Lower lobe of right lung (tissue), 2 donors: ENCODE measurements at regions not wholly inside any gene's neighbourhood (a gene's known extent, or its start where the extent isn't known, plus 50 kb on each side); places are given as distances from the start of the nearest gene placed in this dataset.

Source experiments
- ATAC-seq, 2 donors: fragments of 200-7000 bp; cut with Tn5 transposase; one replicate each; pipeline ENCODE4 v1.9.1; 2020 to 2022; ENCODE audit warnings: mild to moderate bottlenecking in 2 of 2, moderate library complexity in 2 of 2
- DNase-seq: peaks from one replicate; pipeline ENCODE4 v3.0.0-alpha.2; 2020
- H3K27ac ChIP-seq: fragments of 200-600 bp; one replicate; pipeline ENCODE4 v1.8.0; 2022
- H3K27me3 ChIP-seq: fragments of 200-600 bp; one replicate; pipeline ENCODE4 v1.8.0; 2022; ENCODE audit warnings: low read depth
- H3K36me3 ChIP-seq: fragments of 200-600 bp; one replicate; pipeline ENCODE4 v1.8.0; 2022; ENCODE audit warnings: mild to moderate bottlenecking
- H3K4me1 ChIP-seq: fragments of 200-600 bp; one replicate; pipeline ENCODE4 v1.8.0; 2022
- H3K4me3 ChIP-seq: fragments of 200-600 bp; one replicate; pipeline ENCODE4 v1.8.0; 2022; ENCODE audit warnings: mild to moderate bottlenecking
- H3K9me3 ChIP-seq: fragments of 200-600 bp; one replicate; pipeline ENCODE4 v1.8.0; 2022
- intact Hi-C: fragments of 100-400 bp; cut with DNase I; formaldehyde crosslinking; loops from one replicate; pipeline ENCODE4 v1.11.0; 2022
- TF ChIP-seq, protein P1 (sequence below): fragments of 200-600 bp; IDR thresholded peaks from one replicate; pipeline ENCODE4 v1.8.0; 2022; ENCODE audit warnings: antibody characterized with exemption, mild to moderate bottlenecking
- donor health status: DM: no; HTN: yes; CAD: no; lungs with severe emphysema.

DNA sequence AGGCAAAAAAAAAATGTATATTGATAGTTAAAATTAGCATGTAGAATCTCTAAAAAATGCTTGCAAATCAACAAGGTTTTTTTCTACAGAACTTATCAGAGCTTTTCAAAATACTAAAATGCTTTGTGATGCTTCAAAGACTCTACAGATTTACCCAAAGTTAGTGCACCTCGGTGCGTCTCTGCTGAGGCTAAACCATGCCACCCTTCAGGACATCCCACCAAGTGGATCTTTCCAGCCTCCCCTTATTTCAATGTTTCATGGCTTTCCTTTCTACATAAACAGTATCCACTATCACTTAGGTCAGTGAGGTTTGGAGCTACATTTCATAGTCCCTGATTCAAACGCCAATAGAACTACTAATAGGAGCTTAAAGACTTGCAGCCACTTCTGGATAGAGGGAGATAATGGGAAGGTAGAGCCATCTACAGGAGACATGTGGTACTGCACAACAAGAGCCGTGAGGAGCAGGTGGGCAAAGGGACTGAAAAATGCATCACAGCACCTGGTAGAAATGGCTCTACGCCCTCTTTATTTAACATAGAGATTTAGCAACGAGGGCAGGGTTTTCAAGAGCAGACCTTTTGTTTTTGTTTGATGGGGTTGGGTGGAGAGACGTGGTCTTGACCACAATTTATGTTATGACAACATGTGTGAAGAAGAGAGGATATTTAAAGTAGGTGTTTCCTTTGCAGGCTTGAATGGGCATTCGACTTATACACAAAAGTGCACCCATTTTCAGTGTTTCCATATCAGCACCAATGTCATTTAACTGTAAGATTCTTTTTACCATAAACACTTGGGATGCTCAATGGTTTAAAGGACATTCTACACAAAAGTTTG is 56.1 kb upstream of the SLC35G4 start:
- Histone ChIP-seq H3K9me3 (no peaks in the 10 kb centered on the region), H3K27me3 (no peaks in the 10 kb centered on the region), H3K4me3 (no peak overlapping the region), H3K27ac (no peak overlapping the region), H3K36me3 (no peaks in the 10 kb centered on the region), H3K4me1 (no peaks in the 10 kb centered on the region)
- DNase-seq, result no peak
- ATAC-seq, result peak; percentile 69 to 77
- TF ChIP-seq, protein P1, sequence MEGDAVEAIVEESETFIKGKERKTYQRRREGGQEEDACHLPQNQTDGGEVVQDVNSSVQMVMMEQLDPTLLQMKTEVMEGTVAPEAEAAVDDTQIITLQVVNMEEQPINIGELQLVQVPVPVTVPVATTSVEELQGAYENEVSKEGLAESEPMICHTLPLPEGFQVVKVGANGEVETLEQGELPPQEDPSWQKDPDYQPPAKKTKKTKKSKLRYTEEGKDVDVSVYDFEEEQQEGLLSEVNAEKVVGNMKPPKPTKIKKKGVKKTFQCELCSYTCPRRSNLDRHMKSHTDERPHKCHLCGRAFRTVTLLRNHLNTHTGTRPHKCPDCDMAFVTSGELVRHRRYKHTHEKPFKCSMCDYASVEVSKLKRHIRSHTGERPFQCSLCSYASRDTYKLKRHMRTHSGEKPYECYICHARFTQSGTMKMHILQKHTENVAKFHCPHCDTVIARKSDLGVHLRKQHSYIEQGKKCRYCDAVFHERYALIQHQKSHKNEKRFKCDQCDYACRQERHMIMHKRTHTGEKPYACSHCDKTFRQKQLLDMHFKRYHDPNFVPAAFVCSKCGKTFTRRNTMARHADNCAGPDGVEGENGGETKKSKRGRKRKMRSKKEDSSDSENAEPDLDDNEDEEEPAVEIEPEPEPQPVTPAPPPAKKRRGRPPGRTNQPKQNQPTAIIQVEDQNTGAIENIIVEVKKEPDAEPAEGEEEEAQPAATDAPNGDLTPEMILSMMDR, result peak; percentile 84
- intact Hi-C loops, result no loop called here

DNA sequence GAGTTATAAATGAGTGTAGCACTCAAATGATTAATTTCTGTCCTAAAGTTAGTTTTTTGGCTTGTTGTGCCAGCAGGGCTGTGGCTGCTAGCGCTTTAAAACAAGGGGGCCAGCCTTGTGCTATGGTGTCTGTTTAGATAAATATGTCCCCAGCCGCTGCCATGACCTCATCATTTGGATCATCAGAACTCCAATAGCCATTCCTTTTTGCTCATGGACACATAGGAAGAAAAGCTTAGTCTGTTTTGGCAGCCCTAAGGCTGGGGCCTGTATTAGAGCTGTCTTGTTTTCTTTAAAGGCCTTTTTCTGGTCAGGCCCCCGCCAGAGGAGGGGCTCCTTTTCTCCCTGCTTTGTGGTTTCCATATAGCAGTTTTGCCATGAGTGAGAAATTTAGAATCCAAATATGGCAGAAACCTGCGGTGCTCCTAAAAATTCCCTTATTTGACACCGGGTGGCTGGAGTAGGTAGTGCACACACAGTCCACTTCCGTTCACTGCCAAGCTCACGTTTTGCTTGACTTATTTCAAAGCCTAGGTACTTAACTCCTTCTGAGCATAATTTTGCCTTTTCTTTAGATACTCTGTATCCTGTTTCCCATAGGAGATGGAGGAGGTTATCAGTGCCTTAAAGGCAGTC is 60.4 kb upstream of the SLC35G4 start:
- TF ChIP-seq, protein P1, result no peak
- DNase-seq, result no peak
- no peak for ATAC-seq
- H3K4me1 ChIP-seq, result no peaks in the 10 kb centered on the region
- no peak overlapping the region for H3K4me3 ChIP-seq
- intact Hi-C loops, result no loop called here
- no peak overlapping the region for H3K27ac ChIP-seq
- no peaks in the 10 kb centered on the region for H3K27me3 ChIP-seq
- no peaks in the 10 kb centered on the region for H3K36me3 ChIP-seq
- peaks cover 10% of the 10 kb centered on the region for H3K9me3 ChIP-seq

DNA sequence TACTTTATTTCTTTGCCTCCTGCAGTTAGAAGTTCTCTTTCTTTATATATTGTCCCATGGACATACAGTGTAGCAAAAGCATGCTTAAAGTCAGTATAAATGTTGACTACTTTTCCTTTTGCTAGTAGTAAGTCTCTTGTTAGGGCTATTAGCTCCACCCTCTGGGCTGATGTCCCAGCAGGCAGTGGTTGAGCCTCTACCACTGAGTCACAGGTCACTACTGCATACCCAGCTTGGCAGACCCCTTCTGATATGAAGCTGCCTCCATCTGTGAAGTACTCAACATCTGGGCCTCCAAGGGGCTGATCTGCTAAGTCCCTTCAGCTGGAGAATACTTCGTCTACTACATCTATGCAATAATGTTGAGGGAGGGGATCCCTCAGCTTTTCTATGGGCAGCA is 61.0 kb upstream of the SLC35G4 start:
- Histone ChIP-seq H3K4me1 (no peaks in the 10 kb centered on the region), H3K36me3 (no peaks in the 10 kb centered on the region), H3K27me3 (no peaks in the 10 kb centered on the region), H3K9me3 (peaks cover 16% of the 10 kb centered on the region), H3K27ac (no peak overlapping the region), H3K4me3 (no peak overlapping the region)
- DNase-seq, result no peak
- ATAC-seq, result no peak
- TF ChIP-seq, protein P1, result no peak
- intact Hi-C loops, result no loop called here

DNA sequence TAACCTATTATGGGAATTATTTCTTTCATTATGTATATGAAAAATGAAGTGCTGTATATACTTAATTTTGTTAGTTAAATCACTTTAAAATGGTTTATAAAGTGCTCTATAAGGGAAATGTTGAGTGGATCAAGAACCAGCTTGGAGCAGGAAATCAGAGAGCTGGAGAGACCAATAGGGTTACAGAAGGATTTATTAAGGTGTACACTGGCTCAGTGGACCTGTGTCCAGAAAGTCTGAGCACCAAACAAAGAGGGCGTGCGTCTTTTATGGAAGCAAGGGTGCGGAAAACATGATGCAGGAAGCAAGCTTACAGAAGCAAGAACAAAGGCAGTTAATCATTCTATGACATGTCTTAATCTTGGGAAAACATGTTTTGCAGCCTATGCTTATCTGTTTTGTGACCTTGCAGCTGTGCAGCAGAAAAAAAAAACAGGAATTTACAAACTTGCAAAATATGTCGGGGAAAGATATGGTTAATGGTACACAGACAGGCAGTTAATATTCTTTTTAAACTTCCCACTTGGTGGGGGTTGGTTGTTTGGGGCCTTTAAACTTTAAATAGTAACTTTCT is 65.2 kb upstream of the SLC35G4 start:
- DNase-seq (no peak), ATAC-seq (no peak)
- no peaks in the 10 kb centered on the region for H3K27me3 ChIP-seq
- H3K9me3 ChIP-seq, result peaks cover 16% of the 10 kb centered on the region
- no peaks in the 10 kb centered on the region for H3K4me1 ChIP-seq
- intact Hi-C loops, result no loop called here
- H3K4me3 ChIP-seq, result no peak overlapping the region
- TF ChIP-seq, protein P1, result no peak
- H3K36me3 ChIP-seq, result no peaks in the 10 kb centered on the region
- no peak overlapping the region for H3K27ac ChIP-seq

DNA sequence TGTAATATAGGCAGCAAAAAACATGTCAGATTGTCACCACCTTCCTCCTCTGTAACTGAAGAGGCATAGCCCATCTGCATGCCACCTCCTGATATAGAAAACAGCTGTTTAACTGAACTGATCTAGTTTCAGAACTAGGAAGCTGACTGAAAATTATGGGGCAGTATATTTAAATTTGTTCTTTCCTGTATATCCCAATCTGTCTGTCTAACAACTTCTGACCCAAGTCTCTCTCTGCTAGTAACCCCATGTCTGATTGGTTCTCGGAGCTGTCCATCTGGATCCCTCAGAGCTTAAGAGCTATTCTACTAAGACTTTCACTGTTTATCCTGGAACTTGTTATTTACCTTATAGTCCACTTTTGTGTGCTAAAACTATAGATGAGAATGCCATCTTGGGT is 68.2 kb upstream of the SLC35G4 start:
- H3K27me3 ChIP-seq, result no peaks in the 10 kb centered on the region
- ATAC-seq (no peak), DNase-seq (no peak)
- no peaks in the 10 kb centered on the region for H3K36me3 ChIP-seq
- intact Hi-C loops, result no loop called here
- H3K4me1 ChIP-seq, result no peaks in the 10 kb centered on the region
- H3K27ac ChIP-seq, result no peak overlapping the region
- H3K9me3 ChIP-seq, result peaks cover 16% of the 10 kb centered on the region
- no peak overlapping the region for H3K4me3 ChIP-seq
- TF ChIP-seq, protein P1, result no peak
